Transverse colon (tissue), 3 donors: ENCODE measurements at regions not wholly inside any gene's neighbourhood (a gene's known extent, or its start where the extent isn't known, plus 50 kb on each side); places are given as distances from the start of the nearest gene placed in this dataset.

Experiments
- POLR2A ChIP-seq: fragments of 450-650 bp; IDR thresholded peaks from one replicate; pipeline ENCODE4 v1.6.1; 2016; ENCODE audit warnings: antibody characterized with exemption, mild to moderate bottlenecking, moderate library complexity
- TF ChIP-seq, protein P1 (sequence below), 5 experiments: fragments of 200-600 bp in 3 of 5; fragments of 450-650 bp in 2 of 5; sonication (generic) in 3 of 5; IDR thresholded peaks; 1 replicate in 2 of 5; 2 replicates in 3 of 5; pipeline ENCODE4 v1.5.1; 2016 to 2017; ENCODE audit warnings: antibody characterized with exemption in 5 of 5, inconsistent platforms in 3 of 5, mild to moderate bottlenecking in 2 of 5, moderate library complexity in 1 of 5

DNA sequence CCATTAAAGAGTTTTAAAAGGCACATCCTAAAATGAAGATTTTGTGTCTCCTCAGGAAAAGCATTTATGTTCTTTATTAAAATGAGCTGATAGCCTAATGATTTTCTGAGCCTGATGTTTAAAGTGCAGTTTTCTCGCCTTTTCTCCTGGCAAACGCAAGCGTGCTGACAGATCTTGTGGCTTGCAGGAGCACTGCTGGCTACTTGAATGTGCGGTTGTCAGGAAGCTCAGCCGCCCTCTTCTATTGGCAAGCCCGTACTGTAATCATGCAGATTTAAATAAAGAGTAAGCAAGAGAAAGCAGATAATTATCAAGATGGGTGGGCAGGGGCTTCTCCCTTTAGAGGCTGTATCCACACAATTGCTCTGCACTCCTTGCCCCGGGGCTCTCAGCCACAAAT, 139.5 kb upstream of the SPHKAP start:
- TF ChIP-seq POLR2A = no peak
- TF ChIP-seq, protein P1, sequence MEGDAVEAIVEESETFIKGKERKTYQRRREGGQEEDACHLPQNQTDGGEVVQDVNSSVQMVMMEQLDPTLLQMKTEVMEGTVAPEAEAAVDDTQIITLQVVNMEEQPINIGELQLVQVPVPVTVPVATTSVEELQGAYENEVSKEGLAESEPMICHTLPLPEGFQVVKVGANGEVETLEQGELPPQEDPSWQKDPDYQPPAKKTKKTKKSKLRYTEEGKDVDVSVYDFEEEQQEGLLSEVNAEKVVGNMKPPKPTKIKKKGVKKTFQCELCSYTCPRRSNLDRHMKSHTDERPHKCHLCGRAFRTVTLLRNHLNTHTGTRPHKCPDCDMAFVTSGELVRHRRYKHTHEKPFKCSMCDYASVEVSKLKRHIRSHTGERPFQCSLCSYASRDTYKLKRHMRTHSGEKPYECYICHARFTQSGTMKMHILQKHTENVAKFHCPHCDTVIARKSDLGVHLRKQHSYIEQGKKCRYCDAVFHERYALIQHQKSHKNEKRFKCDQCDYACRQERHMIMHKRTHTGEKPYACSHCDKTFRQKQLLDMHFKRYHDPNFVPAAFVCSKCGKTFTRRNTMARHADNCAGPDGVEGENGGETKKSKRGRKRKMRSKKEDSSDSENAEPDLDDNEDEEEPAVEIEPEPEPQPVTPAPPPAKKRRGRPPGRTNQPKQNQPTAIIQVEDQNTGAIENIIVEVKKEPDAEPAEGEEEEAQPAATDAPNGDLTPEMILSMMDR (IDR thresholded peaks at IDR 0.05) = no peak
